A549 (cell line): ENCODE measurements at regions not wholly inside any gene's neighbourhood (a gene's known extent, or its start where the extent isn't known, plus 50 kb on each side); places are given as distances from the start of the nearest gene placed in this dataset.

Experiments
- ATAC-seq, 2 experiments: fragments of 200-7000 bp in 1 of 2; fragments of >200 bp in 1 of 2; cut with Nextera tagmentation in 1 of 2; cut with Tn5 transposase in 1 of 2; 3 replicates each; pipeline versions ENCODE4 v1.8.0 to v1.9.1; 2018 to 2020; ENCODE audit warnings: mild to moderate bottlenecking in 1 of 2, moderate library complexity in 1 of 2
- CTCF ChIA-PET: fragments of 300-600 bp; sonication (Branson Sonifier 250); formaldehyde crosslinking; extraction: SDS; loops from one replicate; lab custom pipeline; 2021; ENCODE audit warnings: antibody characterized with exemption, inconsistent platforms; lab: Yijun Ruan, JAX
- POLR2A ChIA-PET: fragments of 350-600 bp; formaldehyde crosslinking; extraction: SDS; loops from one replicate; lab custom pipeline; 2021; ENCODE audit warnings: antibody characterized with exemption, inconsistent platforms; lab: Yijun Ruan, JAX
- DNase-seq, 2 experiments: peaks; one replicate each; pipeline versions ENCODE4 v3.0.0 to v3.0.0-alpha.2; 2011 to 2016; ENCODE audit warnings: low read depth in 1 of 2, low spot score in 1 of 2
- FAIRE-seq: peaks from 2 replicates; lab custom pipeline; 2011; peaks lifted over from hg19 to GRCh38; lab: Jason Lieb, UNC
- H3K27ac ChIP-seq, 2 experiments: fragments of >200 bp; sonication (Bioruptor Twin); formaldehyde crosslinking; 3 replicates each; pipeline ENCODE4 v1.5.1; 2016 to 2017
- H3K4me1 ChIP-seq: fragments of >200 bp; sonication (Bioruptor Twin); formaldehyde crosslinking; 3 replicates; pipeline ENCODE4 v1.6.1; 2016
- H3K4me2 ChIP-seq: fragments of >200 bp; sonication (Bioruptor Twin); formaldehyde crosslinking; 3 replicates; pipeline ENCODE4 v1.6.1; 2016
- H3K4me3 ChIP-seq: fragments of >200 bp; sonication (Bioruptor Twin); formaldehyde crosslinking; 3 replicates; pipeline ENCODE4 v1.5.1; 2016
- H3K9me3 ChIP-seq: fragments of >200 bp; sonication (Bioruptor Twin); formaldehyde crosslinking; 3 replicates; pipeline ENCODE4 v1.6.1; 2016
- BHLHE40 ChIP-seq: IDR thresholded peaks from 2 replicates; pipeline ENCODE4 v1.6.1; 2012; ENCODE audit warnings: low read depth, low read length, inconsistent platforms
- CBX2 ChIP-seq: fragments of 200-600 bp; sonication (generic); IDR thresholded peaks from 2 replicates; pipeline ENCODE4 v1.6.1; 2016; ENCODE audit warnings: low read depth, mild to moderate bottlenecking, borderline replicate concordance
- CEBPB ChIP-seq, 2 experiments: fragments of >200 bp in 1 of 2; sonication (Bioruptor Twin) in 1 of 2; formaldehyde crosslinking in 1 of 2; IDR thresholded peaks; 2 replicates each; pipeline ENCODE4 v1.6.1; 2012 to 2016
- CHD4 ChIP-seq: fragments of 200-600 bp; sonication (generic); IDR thresholded peaks from 2 replicates; pipeline ENCODE4 v1.6.1; 2016; ENCODE audit warnings: antibody characterized with exemption, mild to moderate bottlenecking, borderline replicate concordance
- EHF ChIP-seq: fragments of 250-450 bp; sonication (Bioruptor Pico); IDR thresholded peaks from 2 replicates; pipeline ENCODE4 v1.5.0; 2020; ENCODE audit warnings: mild to moderate bottlenecking
- FOSL2 ChIP-seq, 2 experiments: fragments of 450-650 bp in 1 of 2; fragments of >200 bp in 1 of 2; sonication (Bioruptor Twin) in 1 of 2; formaldehyde crosslinking; IDR thresholded peaks; 2 replicates each; pipeline versions ENCODE4 v1.5.0 to v1.6.1; 2016 to 2020; ENCODE audit warnings: mild to moderate bottlenecking in 1 of 2, moderate library complexity in 1 of 2
- FOXS1 ChIP-seq: fragments of 250-450 bp; sonication (Bioruptor Pico); IDR thresholded peaks from 2 replicates; pipeline ENCODE4 v1.5.0; 2020; ENCODE audit warnings: mild to moderate bottlenecking, moderate library complexity
- GATA3 ChIP-seq: IDR thresholded peaks from 2 replicates; pipeline ENCODE4 v1.6.1; 2012; ENCODE audit warnings: borderline replicate concordance
- HOXA7 ChIP-seq: fragments of 250-450 bp; sonication (Bioruptor Pico); IDR thresholded peaks from 2 replicates; pipeline ENCODE4 v1.5.0; 2020; ENCODE audit warnings: mild to moderate bottlenecking, moderate library complexity
- JUN ChIP-seq, 2 experiments: fragments of >200 bp; sonication (Bioruptor Twin); formaldehyde crosslinking; IDR thresholded peaks; 2 replicates in 1 of 2; 3 replicates in 1 of 2; pipeline ENCODE4 v1.6.1; 2016 to 2017
- KDM1A ChIP-seq: fragments of 200-600 bp; sonication (generic); IDR thresholded peaks from 2 replicates; pipeline ENCODE4 v1.6.1; 2016; ENCODE audit warnings: low read depth, mild to moderate bottlenecking
- KDM5A ChIP-seq: fragments of 200-600 bp; sonication (generic); IDR thresholded peaks from 2 replicates; pipeline ENCODE4 v1.6.1; 2016; ENCODE audit warnings: antibody characterized with exemption, mild to moderate bottlenecking
- MAZ ChIP-seq: fragments of 150-350 bp; IDR thresholded peaks from 2 replicates; pipeline ENCODE4 v1.6.1; 2014; ENCODE audit warnings: antibody characterized with exemption, low read depth, low read length, borderline replicate concordance
- MYC ChIP-seq: IDR thresholded peaks from 2 replicates; pipeline ENCODE4 v1.6.1; 2012; ENCODE audit warnings: mild to moderate bottlenecking, inconsistent platforms, low read length, improper control_type of control experiment, borderline replicate concordance
- NFE2L2 ChIP-seq: fragments of 150-350 bp; conservative IDR thresholded peaks from 2 replicates; pipeline ENCODE4 v1.6.1; 2014; ENCODE audit warnings: low read length
- NR3C1 ChIP-seq: fragments of >200 bp; sonication (Bioruptor Twin); formaldehyde crosslinking; IDR thresholded peaks from 3 replicates; pipeline ENCODE4 v1.6.1; 2017
- PHF8 ChIP-seq: fragments of 200-600 bp; sonication (generic); IDR thresholded peaks from 2 replicates; pipeline ENCODE4 v1.6.1; 2016; ENCODE audit warnings: low read depth, mild to moderate bottlenecking, antibody characterized with exemption, moderate library complexity, borderline replicate concordance
- RCOR1 ChIP-seq: fragments of 150-350 bp; IDR thresholded peaks from 2 replicates; pipeline ENCODE4 v1.6.1; 2014; ENCODE audit warnings: antibody characterized with exemption, low read length, low read depth
- RNF2 ChIP-seq: fragments of 200-600 bp; sonication (generic); IDR thresholded peaks from 2 replicates; pipeline ENCODE4 v1.6.1; 2016; ENCODE audit warnings: low read depth, mild to moderate bottlenecking, antibody characterized with exemption, moderate library complexity, borderline replicate concordance
- SREBF2 ChIP-seq: fragments of 450-650 bp; IDR thresholded peaks from 2 replicates; pipeline ENCODE4 v1.6.1; 2014; ENCODE audit warnings: mild to moderate bottlenecking, moderate library complexity
- TP53 ChIP-seq: fragments of 250-450 bp; sonication (Bioruptor Pico); IDR thresholded peaks from 2 replicates; pipeline ENCODE4 v1.5.0; 2021; ENCODE audit warnings: mild to moderate bottlenecking, moderate library complexity
- ZC3H11A ChIP-seq: fragments of 450-650 bp; IDR thresholded peaks from 2 replicates; pipeline ENCODE4 v1.6.1; 2014; ENCODE audit warnings: antibody characterized with exemption, mild to moderate bottlenecking
- ZFP36 ChIP-seq: fragments of 450-650 bp; IDR thresholded peaks from 2 replicates; pipeline ENCODE4 v1.6.1; 2014; ENCODE audit warnings: borderline replicate concordance; ENCODE audit not compliant: partially characterized antibody
- ZNF302 ChIP-seq: fragments of 250-450 bp; sonication (Bioruptor Pico); IDR thresholded peaks from 2 replicates; pipeline ENCODE4 v1.9.0; 2021; ENCODE audit warnings: inconsistent platforms, mild to moderate bottlenecking, moderate library complexity
- ZSCAN20 ChIP-seq: fragments of 250-450 bp; sonication (Bioruptor Pico); IDR thresholded peaks from 2 replicates; pipeline ENCODE4 v1.8.0; 2022; ENCODE audit warnings: mild to moderate bottlenecking, moderate library complexity
- WGBS: methylation state at CpG from one replicate; pipeline ENCODE4 v1.1.6; 2017; ENCODE audit errors: missing lambda C conversion rate; 5-methylcytosine and 5-hydroxymethylcytosine counted together
- TF ChIP-seq, protein P1 (sequence below): IDR thresholded peaks from 2 replicates; pipeline ENCODE4 v1.6.1; 2012; ENCODE audit warnings: low read depth, borderline replicate concordance
- TF ChIP-seq, protein P2 (sequence below): fragments of >200 bp; sonication (Bioruptor Twin); formaldehyde crosslinking; IDR thresholded peaks from 2 replicates; pipeline ENCODE4 v1.6.1; 2016
- TF ChIP-seq, protein P3 (sequence below): fragments of 450-650 bp; IDR thresholded peaks from 2 replicates; pipeline ENCODE4 v1.6.1; 2014; ENCODE audit warnings: antibody characterized with exemption
- TF ChIP-seq, protein P4 (sequence below): fragments of 250-450 bp; sonication (Bioruptor Pico); IDR thresholded peaks from 2 replicates; pipeline ENCODE4 v1.5.0; 2020; ENCODE audit warnings: low read depth, mild to moderate bottlenecking, moderate library complexity

DNA sequence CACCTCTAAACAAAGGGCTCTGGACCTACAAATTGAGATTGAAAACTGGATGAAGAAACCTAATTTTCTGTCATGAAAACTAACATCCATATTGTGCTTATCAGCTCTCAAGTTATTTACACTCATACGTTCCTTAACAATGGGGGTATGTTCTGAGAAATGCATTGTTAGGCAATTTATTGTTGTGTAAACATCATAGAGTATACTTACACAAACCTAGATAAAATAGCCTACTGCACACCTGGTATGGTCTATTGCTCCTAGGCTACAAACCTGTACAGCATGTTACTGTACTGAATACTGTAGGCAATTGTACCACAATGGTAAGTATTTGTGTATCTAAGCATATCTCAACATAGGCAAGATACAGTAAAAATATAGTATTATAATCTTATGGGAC lies 191.4 kb downstream of the TM2D1 start (continued):
- TF ChIP-seq, protein P1, sequence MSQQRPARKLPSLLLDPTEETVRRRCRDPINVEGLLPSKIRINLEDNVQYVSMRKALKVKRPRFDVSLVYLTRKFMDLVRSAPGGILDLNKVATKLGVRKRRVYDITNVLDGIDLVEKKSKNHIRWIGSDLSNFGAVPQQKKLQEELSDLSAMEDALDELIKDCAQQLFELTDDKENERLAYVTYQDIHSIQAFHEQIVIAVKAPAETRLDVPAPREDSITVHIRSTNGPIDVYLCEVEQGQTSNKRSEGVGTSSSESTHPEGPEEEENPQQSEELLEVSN = no peak
- TF ChIP-seq MAZ = no peak

DNA sequence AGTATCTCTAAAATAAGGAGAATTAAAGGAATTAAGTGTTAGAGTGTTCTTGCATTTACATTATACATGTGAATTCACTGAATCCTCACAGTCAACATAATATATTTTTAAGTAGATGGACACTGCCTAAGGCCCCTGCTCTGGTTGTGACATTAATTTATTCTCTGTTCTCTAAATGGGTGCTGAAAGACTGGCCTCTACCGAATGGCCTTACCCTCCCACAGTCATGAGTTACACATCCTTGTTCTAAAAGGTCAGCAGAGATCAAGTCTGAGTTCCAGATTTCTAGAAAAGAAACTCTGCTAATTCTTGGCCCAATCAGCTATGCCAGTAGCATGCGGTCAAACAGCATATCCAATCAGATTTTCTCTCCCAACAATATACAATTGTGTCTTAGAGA lies 193.2 kb downstream of the TM2D1 start:
- Histone ChIP-seq H3K4me3 (no peak overlapping the region), H3K4me2 (no peak overlapping the region)
- POLR2A ChIA-PET = no interaction called here
- TF ChIP-seq KDM1A = no peak
- TF ChIP-seq GATA3 = no peak
- TF ChIP-seq NFE2L2 = no peak
- TF ChIP-seq, all 56 proteins: peak for 0
- Histone ChIP-seq H3K27ac (no peak overlapping the region), H3K4me1 (no peaks in the 10 kb centered on the region), H3K9me3 (no peaks in the 10 kb centered on the region)
- FAIRE-seq = no peak
- ATAC-seq = no peak
- CTCF ChIA-PET = no interaction called here
- no peak for DNase-seq
- 67% methylated on average over 2 of the region's 2 CpGs for WGBS

DNA sequence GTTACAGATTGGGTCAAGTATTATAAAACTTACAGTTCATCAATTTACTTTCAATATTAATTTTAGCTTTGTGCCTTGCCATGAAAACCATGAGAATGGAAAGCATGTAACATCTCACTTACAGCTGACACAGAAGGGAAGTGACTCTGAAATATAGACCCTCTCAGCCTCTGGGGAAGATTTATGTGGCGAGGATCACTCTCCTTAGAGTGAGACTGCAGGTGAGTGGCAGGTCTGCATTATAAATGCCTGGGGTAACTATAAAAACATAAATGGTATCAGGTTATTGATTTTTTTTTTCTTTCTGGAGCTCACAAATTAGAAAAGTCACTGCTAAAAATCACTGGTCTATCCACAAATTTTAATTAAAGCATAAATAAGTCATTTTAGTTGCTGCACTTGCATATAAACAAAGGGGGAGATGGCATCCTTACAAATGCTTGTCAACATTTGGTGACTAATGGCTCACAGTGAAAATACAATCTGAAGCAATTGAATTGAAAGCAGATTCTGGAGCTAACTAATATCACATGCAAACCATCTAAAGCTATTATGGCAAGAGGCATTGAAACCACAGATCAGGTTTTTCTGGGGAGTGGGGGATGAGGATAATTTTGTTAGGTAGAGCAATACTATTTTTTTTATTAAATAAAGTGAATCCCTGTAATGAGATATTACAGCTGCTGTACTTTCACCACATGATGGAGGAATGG lies 200.9 kb downstream of the TM2D1 start:
- Histone ChIP-seq H3K4me1 (peaks cover 12% of the 10 kb centered on the region; the same call in 1 of the 3 replicates), H3K4me2 (peak overlapping the region; percentile 31; the same call in 1 of the 3 replicates), H3K4me3 (no peak overlapping the region), H3K27ac (no peak overlapping the region), H3K9me3 (no peaks in the 10 kb centered on the region)
- ChIA-PET POLR2A (no interaction called here), CTCF (no interaction called here)
- FAIRE-seq (no peak), DNase-seq (no peak), ATAC-seq (no peak)
- WGBS = 94% methylated on average over 1 of the region's 1 CpG
- TF ChIP-seq CEBPB (IDR thresholded peaks at IDR 0.05) (no peak), ZC3H11A (no peak), MYC (no peak), EHF (CRISPR knock-in tag) (no peak), GATA3 (no peak), SREBF2 (no peak), KDM5A (no peak), ZFP36 (no peak), FOXS1 (CRISPR knock-in tag) (no peak)
- TF ChIP-seq, protein P2, sequence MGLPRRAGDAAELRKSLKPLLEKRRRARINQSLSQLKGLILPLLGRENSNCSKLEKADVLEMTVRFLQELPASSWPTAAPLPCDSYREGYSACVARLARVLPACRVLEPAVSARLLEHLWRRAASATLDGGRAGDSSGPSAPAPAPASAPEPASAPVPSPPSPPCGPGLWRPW = no peak
- TF ChIP-seq, protein P1 = no peak

DNA sequence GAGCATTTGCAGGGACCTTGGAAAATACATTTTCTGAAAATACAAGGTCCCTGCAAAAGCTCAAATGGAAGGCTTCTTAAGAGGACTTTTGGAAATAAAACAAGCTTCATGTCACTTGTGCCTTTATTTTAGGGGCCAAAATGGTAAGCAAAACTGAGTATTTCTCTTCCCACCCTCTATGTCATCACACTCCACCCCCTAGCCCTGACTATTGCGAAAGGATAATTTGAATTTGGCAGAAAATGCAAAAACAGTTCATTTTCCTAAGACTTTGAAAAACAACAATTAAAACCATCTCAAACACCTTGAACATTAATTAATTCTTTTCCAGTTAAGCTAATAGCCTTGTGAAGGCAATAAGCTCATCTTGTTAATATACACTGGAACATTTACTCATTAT lies 201.7 kb downstream of the TM2D1 start:
- 97% methylated on average over 1 of the region's 1 CpG for WGBS
- ATAC-seq (no peak), DNase-seq (no peak), FAIRE-seq (no peak)
- no peak overlapping the region for H3K27ac ChIP-seq
- CTCF ChIA-PET = no interaction called here
- no peak overlapping the region for H3K4me2 ChIP-seq
- POLR2A ChIA-PET = no interaction called here
- no peak overlapping the region for H3K4me3 ChIP-seq
- H3K9me3 ChIP-seq = no peaks in the 10 kb centered on the region
- TF ChIP-seq PHF8 (no peak), ZSCAN20 (CRISPR knock-in tag) (no peak), CHD4 (no peak), ZNF302 (CRISPR knock-in tag) (no peak), ZFP36 (no peak), RCOR1 (no peak), HOXA7 (no peak), EHF (CRISPR knock-in tag) (no peak), RNF2 (no peak), JUN (IDR thresholded peaks at IDR 0.05) (no peak), MAZ (no peak), TP53 (no peak), NR3C1 (no peak), BHLHE40 (no peak), ZC3H11A (no peak), CBX2 (no peak), FOSL2 (IDR thresholded peaks at IDR 0.05) (no peak), FOSL2 (CRISPR knock-in tag; IDR thresholded peaks at IDR 0.05) (no peak)
- TF ChIP-seq, protein P3, sequence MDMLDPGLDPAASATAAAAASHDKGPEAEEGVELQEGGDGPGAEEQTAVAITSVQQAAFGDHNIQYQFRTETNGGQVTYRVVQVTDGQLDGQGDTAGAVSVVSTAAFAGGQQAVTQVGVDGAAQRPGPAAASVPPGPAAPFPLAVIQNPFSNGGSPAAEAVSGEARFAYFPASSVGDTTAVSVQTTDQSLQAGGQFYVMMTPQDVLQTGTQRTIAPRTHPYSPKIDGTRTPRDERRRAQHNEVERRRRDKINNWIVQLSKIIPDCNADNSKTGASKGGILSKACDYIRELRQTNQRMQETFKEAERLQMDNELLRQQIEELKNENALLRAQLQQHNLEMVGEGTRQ = no peak
- TF ChIP-seq, protein P4, sequence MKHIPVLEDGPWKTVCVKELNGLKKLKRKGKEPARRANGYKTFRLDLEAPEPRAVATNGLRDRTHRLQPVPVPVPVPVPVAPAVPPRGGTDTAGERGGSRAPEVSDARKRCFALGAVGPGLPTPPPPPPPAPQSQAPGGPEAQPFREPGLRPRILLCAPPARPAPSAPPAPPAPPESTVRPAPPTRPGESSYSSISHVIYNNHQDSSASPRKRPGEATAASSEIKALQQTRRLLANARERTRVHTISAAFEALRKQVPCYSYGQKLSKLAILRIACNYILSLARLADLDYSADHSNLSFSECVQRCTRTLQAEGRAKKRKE = no peak
- peaks cover 12% of the 10 kb centered on the region; the same call in 1 of the 3 replicates for H3K4me1 ChIP-seq
